ENCODE measurements at regions not wholly inside any gene's neighbourhood (a gene's known extent, or its start where the extent isn't known, plus 50 kb on each side); places are given as distances from the start of the nearest gene placed in this dataset.

DNA sequence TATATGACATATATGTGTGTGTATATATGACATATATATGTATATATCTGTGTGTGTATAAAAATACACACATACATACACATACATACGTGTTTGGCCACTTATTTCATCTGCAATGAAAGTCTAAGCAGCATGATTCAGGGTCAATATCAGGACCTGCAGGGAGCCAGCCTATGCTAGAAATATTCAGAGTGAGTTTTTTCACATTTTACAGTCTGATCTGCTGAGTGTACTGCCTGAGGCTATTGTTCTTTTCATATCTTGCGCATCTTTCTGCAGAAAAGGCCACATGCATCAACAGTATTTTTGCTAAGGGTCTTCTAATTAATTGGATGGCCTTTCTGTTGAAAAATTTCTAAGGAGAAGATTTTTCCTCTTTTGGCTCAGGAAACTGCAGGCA, 80.0 kb upstream of the TSPY4 start:
- TF ChIP-seq, protein P1, sequence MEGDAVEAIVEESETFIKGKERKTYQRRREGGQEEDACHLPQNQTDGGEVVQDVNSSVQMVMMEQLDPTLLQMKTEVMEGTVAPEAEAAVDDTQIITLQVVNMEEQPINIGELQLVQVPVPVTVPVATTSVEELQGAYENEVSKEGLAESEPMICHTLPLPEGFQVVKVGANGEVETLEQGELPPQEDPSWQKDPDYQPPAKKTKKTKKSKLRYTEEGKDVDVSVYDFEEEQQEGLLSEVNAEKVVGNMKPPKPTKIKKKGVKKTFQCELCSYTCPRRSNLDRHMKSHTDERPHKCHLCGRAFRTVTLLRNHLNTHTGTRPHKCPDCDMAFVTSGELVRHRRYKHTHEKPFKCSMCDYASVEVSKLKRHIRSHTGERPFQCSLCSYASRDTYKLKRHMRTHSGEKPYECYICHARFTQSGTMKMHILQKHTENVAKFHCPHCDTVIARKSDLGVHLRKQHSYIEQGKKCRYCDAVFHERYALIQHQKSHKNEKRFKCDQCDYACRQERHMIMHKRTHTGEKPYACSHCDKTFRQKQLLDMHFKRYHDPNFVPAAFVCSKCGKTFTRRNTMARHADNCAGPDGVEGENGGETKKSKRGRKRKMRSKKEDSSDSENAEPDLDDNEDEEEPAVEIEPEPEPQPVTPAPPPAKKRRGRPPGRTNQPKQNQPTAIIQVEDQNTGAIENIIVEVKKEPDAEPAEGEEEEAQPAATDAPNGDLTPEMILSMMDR (conservative IDR thresholded peaks at IDR 0.05 in 1 of 2, IDR thresholded peaks at IDR 0.05 in 1 of 2; ENCODE audit: low read depth in 1 of 2, low read length in 2 of 2) = no peak
- no peak for TF ChIP-seq EZH2 (IDR thresholded peaks at IDR 0.05; ENCODE audit: low read length, missing control alignments)
